GM04503 (cell line): ENCODE measurements at regions not wholly inside any gene's neighbourhood (a gene's known extent, or its start where the extent isn't known, plus 50 kb on each side); places are given as distances from the start of the nearest gene placed in this dataset.
"Not testable (repeated sequence)": the region's sequence is repeated elsewhere in the genome, so short reads cannot be mapped to it uniquely, and the experiment has no call there.

ENCODE experiments used
- DNase-seq: peaks from one replicate; pipeline ENCODE4 v3.0.0-alpha.2; 2012; ENCODE audit warnings: low read depth

- no peak for DNase-seq
Measured at GRCh38 chr3:139095803-139096466, 51.2 kb upstream of the PRR23C start.

GRCh38 chr3:139096670-139097069 lies 52.0 kb upstream of the PRR23C start:
- no peak for DNase-seq

- DNase-seq = no peak
Measured at GRCh38 chr3:139098391-139098790, 53.7 kb upstream of the PRR23C start.

DNA sequence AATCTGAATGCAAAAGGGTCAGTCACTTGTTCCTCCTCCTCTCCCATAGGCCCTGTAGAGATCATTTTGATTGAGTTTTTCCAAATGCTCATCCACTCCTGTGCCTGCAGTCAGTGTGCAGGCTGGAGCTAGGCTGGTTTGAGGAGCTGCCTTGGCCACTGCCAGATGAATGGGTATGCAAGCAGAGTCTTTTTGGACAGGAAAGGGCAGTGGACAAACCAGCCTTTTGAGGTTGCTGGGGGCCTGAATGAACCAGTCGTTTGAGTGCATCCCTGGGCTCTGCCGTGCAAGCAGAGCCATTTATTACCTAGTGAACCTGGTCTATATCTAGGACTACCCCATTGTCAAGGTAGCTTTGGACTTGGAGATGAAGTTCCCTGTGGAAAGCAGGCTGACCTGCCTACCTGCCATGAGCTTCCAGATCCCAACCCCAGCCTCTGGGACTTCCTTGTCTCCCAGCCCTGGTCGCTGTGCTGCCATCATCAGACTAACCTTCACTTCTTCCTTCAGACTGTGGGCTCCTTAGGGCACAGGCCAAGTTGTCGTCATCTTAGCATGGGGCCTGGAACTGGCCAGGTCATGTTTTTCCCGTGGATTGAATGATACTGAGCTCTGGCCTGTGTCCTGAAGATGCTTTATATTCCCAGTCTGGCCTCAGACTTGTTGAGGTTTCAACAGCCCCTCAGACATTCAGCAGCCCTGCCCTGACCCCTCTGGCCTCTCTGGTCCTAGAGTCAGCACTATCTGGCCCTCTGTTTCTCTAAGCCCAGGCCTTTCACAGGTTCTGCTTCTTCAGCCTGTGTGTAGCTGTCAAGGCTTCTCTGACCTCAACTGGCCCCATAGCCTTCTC lies 55.5 kb upstream of the PRR23C start:
- no peak for DNase-seq

DNA sequence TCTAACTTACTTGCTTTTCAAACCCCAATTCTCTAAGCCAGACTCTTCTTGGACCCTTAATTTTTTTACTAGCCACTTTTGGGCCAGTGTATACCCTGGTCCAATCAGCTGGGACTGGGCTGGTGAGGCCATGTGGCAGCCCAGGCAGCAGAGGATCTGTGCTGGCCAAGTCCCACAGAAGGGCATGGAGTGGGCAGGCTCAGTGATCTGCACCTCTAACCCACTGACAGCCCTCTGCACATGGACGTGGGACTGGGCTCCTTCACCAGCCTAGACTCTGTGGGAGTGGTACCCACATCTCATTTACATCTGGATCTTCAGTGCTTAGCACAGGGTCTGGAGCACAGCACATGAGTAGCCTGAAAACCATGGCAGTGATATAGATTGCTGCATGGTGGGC lies 56.1 kb upstream of the PRR23C start:
- no peak for DNase-seq

DNA sequence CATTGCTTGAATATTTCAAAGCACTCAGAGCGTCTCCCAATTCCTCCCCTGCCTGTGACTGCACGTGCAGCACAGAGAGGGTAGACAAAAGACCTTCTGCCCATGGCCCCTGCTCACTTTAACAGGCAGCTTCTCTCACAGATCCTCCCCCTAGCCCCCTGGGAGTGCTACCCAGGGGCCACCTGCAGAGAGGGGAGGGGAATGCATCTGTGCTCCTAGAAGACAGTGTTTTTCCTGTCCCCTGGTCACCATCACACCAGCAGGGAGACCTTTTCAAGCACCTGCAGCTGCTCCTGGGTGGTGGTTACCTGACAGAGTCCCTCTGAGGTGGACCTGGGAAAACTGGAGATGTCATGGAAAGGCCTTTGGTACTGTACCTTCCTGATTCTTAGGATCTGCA lies 56.7 kb upstream of the PRR23C start:
- no peak for DNase-seq

GRCh38 chr3:139103484-139103883 lies 58.8 kb upstream of the PRR23C start:
- no peak for DNase-seq

DNA sequence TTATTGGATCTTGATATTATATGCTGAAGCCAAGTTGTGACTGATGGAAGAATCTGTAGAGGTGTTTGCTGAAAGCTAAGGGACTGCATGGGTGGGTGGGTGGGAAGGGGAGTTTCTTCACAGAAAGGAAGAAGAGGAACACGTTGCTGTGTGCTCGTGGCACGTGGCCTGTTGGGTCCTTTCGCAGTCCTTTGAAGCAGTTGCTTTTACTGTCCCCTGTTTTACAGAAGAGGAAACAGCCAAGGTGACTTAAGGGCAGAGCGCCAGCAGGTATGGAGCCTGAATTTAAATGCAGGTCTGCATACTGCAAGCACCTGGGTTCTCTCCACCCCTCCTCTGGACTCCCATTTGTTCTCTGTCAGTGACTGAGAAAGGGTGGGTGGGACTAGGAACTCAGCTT lies 59.4 kb upstream of the PRR23C start:
- no peak for DNase-seq

DNA sequence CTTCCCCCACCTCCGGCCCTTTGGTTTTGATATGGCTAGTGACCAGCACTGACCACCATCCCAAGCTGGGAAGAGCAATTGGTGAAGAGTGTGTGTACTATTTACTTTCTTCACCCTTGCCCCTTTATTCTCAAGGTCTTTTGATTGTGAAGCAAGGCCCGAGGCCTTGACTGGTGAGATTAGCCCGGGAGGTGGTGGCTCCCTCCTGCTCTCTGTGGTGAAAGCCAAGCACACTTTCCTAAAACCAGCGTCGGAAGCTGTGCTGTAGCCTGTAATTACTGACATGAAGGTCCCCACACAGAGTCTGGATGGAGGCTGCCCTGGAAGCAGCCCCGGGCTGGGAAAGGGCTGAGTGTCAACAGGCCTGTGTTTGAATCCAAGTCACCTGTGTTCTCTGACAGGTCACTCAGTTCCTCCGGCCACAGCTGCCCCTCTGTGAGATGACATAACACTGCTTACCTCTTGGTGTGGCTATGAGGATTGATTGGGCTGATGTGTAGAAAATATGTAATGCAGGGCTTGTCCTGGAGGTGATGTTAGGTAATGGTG lies 60.5 kb upstream of the PRR23C start:
- DNase-seq = no peak

- no peak for DNase-seq
Measured at GRCh38 chr3:139106013-139106932, 61.6 kb upstream of the PRR23C start.

- DNase-seq = no peak
Measured at GRCh38 chr3:139107424-139108252, 62.9 kb upstream of the PRR23C start.

DNA sequence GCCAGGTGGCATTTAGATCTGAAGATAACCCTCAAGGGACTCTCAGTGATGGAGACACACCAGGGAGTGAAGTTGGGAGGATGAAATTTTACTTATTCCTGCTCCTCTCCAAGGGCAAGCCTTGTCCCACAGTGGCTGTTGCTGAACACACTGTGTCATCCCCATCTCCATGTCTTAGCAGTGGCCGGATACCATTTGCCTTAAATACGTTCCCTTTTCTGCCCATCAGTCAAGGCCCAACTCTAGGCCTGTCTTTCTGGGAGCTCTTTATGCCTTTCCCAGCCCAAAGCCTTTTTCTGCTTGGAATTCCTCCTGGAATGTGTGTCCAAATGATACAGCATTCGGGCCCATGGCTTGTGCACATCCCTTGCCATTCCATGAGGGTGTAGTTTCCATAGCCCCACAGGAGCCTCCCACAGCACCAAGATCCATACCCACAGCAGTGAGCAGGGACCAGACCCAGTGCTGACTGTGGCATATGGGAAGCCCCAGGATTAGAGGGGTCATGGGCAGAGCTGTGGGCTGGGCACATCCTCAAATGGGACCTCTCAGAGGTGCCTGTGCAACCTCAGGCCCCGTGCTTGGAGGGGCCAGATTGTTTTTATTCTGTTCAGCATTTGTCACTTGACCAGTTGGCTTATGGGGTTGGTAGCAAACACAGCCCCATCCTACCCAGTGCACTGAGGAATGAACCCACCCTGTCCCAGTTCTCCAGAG lies 63.7 kb upstream of the PRR23C start:
- no peak for DNase-seq

GRCh38 chr3:139109271-139109670 lies 64.6 kb upstream of the PRR23C start:
- DNase-seq = no peak

- no peak for DNase-seq
Measured at GRCh38 chr3:139110072-139110830, 65.6 kb upstream of the PRR23C start.

DNA sequence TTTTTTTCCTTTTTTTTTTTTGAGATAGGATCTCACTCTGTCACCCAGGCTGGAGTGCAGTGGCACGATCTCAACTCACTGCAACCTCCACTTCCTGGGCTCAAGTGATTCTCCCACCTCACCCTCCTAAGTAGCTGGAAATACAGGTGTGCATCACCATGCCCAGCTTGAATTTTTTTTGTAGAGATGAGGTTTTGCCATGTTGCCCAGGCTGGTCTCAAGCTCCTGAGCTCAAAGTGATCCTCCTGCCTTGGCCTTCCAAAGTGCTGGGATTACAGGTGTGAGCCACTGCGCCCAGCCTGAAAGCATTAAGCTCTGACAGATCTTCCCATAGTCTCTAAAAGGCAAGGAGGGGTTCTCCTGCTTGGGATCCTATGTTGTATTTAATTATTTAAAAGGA lies 66.2 kb upstream of the PRR23C start:
- DNase-seq = not testable (repeated sequence)

DNA sequence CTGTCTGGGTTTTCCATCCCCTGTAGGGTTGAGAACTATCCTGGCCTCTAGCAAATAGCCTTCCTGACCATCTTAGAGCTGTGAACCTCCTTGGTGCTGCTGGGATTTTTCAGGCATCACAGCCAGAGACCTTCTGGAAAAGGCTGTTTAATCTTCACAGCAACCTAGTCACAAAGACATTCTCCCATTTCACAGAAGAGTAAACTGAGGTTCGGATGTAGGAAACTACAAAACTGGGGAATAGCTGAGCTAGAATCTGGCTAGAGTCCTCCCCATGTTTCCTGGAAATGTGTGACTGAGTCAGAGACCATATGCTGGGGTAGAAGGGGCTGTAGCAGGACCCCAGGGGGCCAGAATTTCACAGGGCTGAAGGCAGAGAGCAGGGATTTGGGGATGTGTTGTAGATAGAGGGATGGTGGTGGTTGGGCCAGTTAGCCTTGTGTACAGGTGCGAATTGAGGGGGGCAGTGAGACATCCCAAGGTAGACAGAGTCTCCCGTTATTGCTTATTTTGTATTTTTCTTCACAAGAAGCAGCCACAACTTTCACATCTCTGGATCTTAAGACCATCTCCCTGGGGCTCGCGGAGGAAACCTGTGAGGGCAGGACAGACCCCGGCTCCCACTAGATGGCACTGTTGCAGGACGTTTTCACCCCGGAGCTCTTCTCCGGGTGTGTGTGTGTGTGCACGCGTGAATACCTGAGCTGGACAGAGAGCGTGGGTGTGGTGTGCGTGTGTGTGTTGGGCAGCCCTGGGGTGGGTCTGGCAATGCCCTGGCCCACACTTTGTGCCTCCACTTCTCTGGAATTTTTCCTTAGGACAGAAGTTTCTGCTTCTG lies 66.9 kb upstream of the PRR23C start:
- DNase-seq = no peak

DNA sequence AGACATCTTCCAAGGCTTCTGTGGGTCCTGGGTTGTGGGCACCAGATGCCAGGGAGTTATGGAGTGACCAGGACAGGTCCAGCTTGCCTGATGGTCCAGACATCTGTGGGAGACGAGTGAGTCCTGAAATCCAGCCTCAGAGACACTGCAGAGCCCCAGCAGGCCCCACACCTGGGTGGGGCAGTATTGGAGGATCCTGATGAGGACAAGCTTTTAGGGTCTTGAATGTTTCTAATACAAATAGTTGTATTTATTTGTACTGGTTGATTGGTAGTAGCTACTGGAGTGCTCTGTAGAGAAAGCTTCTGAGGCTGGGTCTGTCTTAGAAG lies 67.5 kb upstream of the PRR23C start:
- no peak for DNase-seq

- DNase-seq = no peak
Measured at GRCh38 chr3:139113231-139113992, 68.7 kb upstream of the PRR23C start.
